Keratinocyte (primary cell): ENCODE measurements at regions not wholly inside any gene's neighbourhood (a gene's known extent, or its start where the extent isn't known, plus 50 kb on each side); places are given as distances from the start of the nearest gene placed in this dataset.

ENCODE experiments used
- DNase-seq: peaks from one replicate; pipeline ENCODE4 v3.0.0-alpha.2; 2011; ENCODE audit warnings: low read depth, missing footprints, low spot score
- FAIRE-seq: peaks from 2 replicates; lab custom pipeline; 2011; peaks lifted over from hg19 to GRCh38; lab: Jason Lieb, UNC
- H2AFZ ChIP-seq: 2 replicates; pipeline ENCODE4 v1.6.0; 2012; ENCODE audit warnings: low read length, control low read depth, inconsistent platforms; ENCODE audit not compliant: control insufficient read depth
- H3K27ac ChIP-seq: 2 replicates; pipeline ENCODE4 v1.5.1; 2011; ENCODE audit warnings: low read length; ENCODE audit not compliant: control insufficient read depth, insufficient read depth
- H3K27me3 ChIP-seq: 3 replicates; pipeline ENCODE4 v1.6.0; 2011; ENCODE audit warnings: low read length; ENCODE audit not compliant: control insufficient read depth, insufficient read depth; ENCODE audit errors: extremely low read depth
- H3K36me3 ChIP-seq, 2 experiments: 2 replicates in 1 of 2; 3 replicates in 1 of 2; pipeline ENCODE4 v1.5.1; 2011; ENCODE audit warnings: low read length in 2 of 2, mild to moderate bottlenecking in 1 of 2; ENCODE audit not compliant: control insufficient read depth in 2 of 2, insufficient read depth in 2 of 2; ENCODE audit errors: extremely low read depth in 1 of 2
- H3K4me1 ChIP-seq: 3 replicates; pipeline ENCODE4 v1.5.1; 2011; ENCODE audit warnings: low read length; ENCODE audit not compliant: control insufficient read depth, insufficient read depth; ENCODE audit errors: extremely low read depth
- H3K4me2 ChIP-seq: 3 replicates; pipeline ENCODE4 v1.6.0; 2011; ENCODE audit warnings: low read depth, low read length; ENCODE audit not compliant: control insufficient read depth, insufficient read depth; ENCODE audit errors: extremely low read depth
- H3K4me3 ChIP-seq, 3 experiments: fragments of 200-600 bp in 1 of 3; sonication (generic) in 1 of 3; 2 replicates in 2 of 3; 3 replicates in 1 of 3; pipeline ENCODE4 v1.5.1; 2011 to 2016; ENCODE audit warnings: low read length in 3 of 3, mild to moderate bottlenecking in 3 of 3, control low read depth in 2 of 3, inconsistent platforms in 1 of 3, low read depth in 1 of 3, mixed read lengths in 1 of 3, mixed run types in 1 of 3, moderate library complexity in 1 of 3; ENCODE audit not compliant: control insufficient read depth in 2 of 3, insufficient read depth in 2 of 3; ENCODE audit errors: extremely low read depth in 1 of 3
- H3K79me2 ChIP-seq: 2 replicates; pipeline ENCODE4 v1.6.0; 2012; ENCODE audit warnings: low read length; ENCODE audit not compliant: control insufficient read depth, insufficient read depth
- H3K9ac ChIP-seq: 3 replicates; pipeline ENCODE4 v1.6.0; 2011; ENCODE audit warnings: low read length; ENCODE audit not compliant: control insufficient read depth, insufficient read depth; ENCODE audit errors: extremely low read depth
- H3K9me1 ChIP-seq: 3 replicates; pipeline ENCODE4 v1.6.0; 2011; ENCODE audit warnings: low read length; ENCODE audit not compliant: control insufficient read depth, insufficient read depth; ENCODE audit errors: extremely low read depth
- H3K9me3 ChIP-seq: 2 replicates; pipeline ENCODE4 v1.5.1; 2012; ENCODE audit warnings: low read depth, low read length; ENCODE audit not compliant: control insufficient read depth
- H4K20me1 ChIP-seq: 3 replicates; pipeline ENCODE4 v1.6.0; 2011; ENCODE audit warnings: low read length; ENCODE audit not compliant: control insufficient read depth, insufficient read depth; ENCODE audit errors: extremely low read depth
- EZH2 ChIP-seq: IDR thresholded peaks from one replicate; pipeline ENCODE4 v1.6.1; 2012; ENCODE audit warnings: inconsistent platforms, mild to moderate bottlenecking, low read length, moderate library complexity
- dilution Hi-C: fragments of 300-500 bp; cut with MboI; formaldehyde crosslinking; loops from one replicate; pipeline ENCODE4 v1.7.0; 2020; ENCODE audit warnings: low sequenced_read_pairs; ENCODE audit not compliant: extremely low pct_ligation_motif_present
- TF ChIP-seq, protein P1 (sequence below), 3 experiments: IDR thresholded peaks in 1 of 3; conservative IDR thresholded peaks in 1 of 3; optimal IDR thresholded peaks in 1 of 3; 2 replicates in 2 of 3; 3 replicates in 1 of 3; pipeline versions ENCODE3 to v1.5.1; 2011; ENCODE audit warnings: low read length in 3 of 3, mild to moderate bottlenecking in 3 of 3, moderate library complexity in 2 of 3, control low read depth in 1 of 3, inconsistent platforms in 1 of 3; ENCODE audit not compliant: insufficient read depth in 2 of 3; ENCODE audit errors: extremely low read depth in 1 of 3

DNA sequence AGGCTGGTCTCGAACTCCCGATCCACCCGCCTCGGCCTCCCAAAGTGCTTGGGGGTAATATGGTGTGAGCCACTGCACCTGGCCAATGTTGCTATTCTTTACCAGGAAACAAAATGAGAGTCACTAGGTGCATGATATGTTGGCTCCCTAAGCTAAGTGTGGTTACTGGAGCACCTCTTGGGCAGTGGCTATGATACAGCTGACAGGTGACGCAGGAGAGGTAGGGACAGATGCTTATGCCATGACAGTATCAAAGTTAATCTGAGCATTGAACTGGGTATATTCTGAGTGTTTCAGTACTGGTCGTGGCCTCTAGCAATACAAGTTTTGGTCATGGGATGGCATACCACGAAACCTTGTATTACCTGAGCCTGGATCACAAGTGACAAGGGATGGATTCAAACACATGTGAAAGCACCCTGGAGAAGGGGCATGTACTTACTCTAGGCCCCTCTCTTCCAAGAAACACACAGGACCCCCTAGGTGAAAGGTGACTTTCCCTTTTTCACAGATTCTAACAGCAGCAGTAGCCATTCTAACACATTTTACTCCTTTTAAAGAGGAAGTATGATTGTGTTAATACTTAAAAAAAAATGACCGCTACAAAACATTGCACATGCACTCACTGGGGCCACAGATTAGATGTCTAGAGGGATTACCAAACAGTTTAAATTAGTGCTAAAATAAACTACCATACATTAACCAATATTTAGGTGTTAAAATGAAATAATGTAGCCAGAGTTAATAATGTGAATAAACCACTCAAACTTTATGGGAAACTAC, 467.3 kb downstream of the SHQ1 start:
- Histone ChIP-seq H3K9me1 (peaks cover 7% of the 10 kb centered on the region), H3K27me3 (no peaks in the 10 kb centered on the region), H4K20me1 (peaks cover 23% of the 10 kb centered on the region), H3K9me3 (no peaks in the 10 kb centered on the region), H3K4me3 (no peak overlapping the region), H3K9ac (no peak overlapping the region), H3K79me2 (peaks cover 48% of the 10 kb centered on the region), H3K36me3 (peaks cover 5 to 10% of the 10 kb centered on the region in 2 experiments), H3K4me1 (peaks cover 33% of the 10 kb centered on the region), H3K27ac (no peak overlapping the region), H3K4me2 (no peak overlapping the region), H2AFZ (no peak overlapping the region)
- TF ChIP-seq EZH2, result no peak
- TF ChIP-seq, protein P1, sequence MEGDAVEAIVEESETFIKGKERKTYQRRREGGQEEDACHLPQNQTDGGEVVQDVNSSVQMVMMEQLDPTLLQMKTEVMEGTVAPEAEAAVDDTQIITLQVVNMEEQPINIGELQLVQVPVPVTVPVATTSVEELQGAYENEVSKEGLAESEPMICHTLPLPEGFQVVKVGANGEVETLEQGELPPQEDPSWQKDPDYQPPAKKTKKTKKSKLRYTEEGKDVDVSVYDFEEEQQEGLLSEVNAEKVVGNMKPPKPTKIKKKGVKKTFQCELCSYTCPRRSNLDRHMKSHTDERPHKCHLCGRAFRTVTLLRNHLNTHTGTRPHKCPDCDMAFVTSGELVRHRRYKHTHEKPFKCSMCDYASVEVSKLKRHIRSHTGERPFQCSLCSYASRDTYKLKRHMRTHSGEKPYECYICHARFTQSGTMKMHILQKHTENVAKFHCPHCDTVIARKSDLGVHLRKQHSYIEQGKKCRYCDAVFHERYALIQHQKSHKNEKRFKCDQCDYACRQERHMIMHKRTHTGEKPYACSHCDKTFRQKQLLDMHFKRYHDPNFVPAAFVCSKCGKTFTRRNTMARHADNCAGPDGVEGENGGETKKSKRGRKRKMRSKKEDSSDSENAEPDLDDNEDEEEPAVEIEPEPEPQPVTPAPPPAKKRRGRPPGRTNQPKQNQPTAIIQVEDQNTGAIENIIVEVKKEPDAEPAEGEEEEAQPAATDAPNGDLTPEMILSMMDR (optimal IDR thresholded peaks at IDR 0.05 in 1 of 3, IDR thresholded peaks at IDR 0.05 in 1 of 3, conservative IDR thresholded peaks at IDR 0.05 in 1 of 3; ENCODE audit: extremely low read depth in 1 of 3, insufficient read depth in 2 of 3, low read length in 3 of 3), result no peak
- no peak for FAIRE-seq
- no peak for DNase-seq
- dilution Hi-C loops, result no loop called here

- Histone ChIP-seq H3K4me1 (peaks cover 34% of the 10 kb centered on the region), H3K36me3 (peaks cover 5 to 10% of the 10 kb centered on the region in 2 experiments), H2AFZ (no peak overlapping the region), H3K9me1 (peaks cover 7% of the 10 kb centered on the region), H3K4me3 (no peak overlapping the region), H4K20me1 (peaks cover 23% of the 10 kb centered on the region), H3K9me3 (no peaks in the 10 kb centered on the region), H3K9ac (no peak overlapping the region), H3K79me2 (peaks cover 46% of the 10 kb centered on the region), H3K27ac (no peak overlapping the region), H3K4me2 (no peak overlapping the region), H3K27me3 (no peaks in the 10 kb centered on the region)
- dilution Hi-C loops, result no loop called here
- DNase-seq (no peak), FAIRE-seq (no peak)
- TF ChIP-seq EZH2, result no peak
- TF ChIP-seq, protein P1 (optimal IDR thresholded peaks at IDR 0.05 in 1 of 3, IDR thresholded peaks at IDR 0.05 in 1 of 3, conservative IDR thresholded peaks at IDR 0.05 in 1 of 3; ENCODE audit: extremely low read depth in 1 of 3, insufficient read depth in 2 of 3, low read length in 3 of 3), result no peak
Observed at GRCh38 chr3:72380193-72380592, 468.1 kb downstream of the SHQ1 start.
